Trophoblast cell (in vitro differentiated cells and primary cell): ENCODE measurements at regions not wholly inside any gene's neighbourhood (a gene's known extent, or its start where the extent isn't known, plus 50 kb on each side); places are given as distances from the start of the nearest gene placed in this dataset.

Experiments
- DNase-seq, 2 donors: peaks; one replicate each; pipeline ENCODE4 v3.0.0-alpha.2; 2016
- H2AFZ ChIP-seq: 2 replicates; pipeline ENCODE4 v1.6.1; 2013; ENCODE audit warnings: low read length, moderate library complexity, mild to moderate bottlenecking; ENCODE audit not compliant: insufficient read depth, poor library complexity
- H2AK5ac ChIP-seq: 2 replicates; pipeline ENCODE4 v1.6.1; 2013; ENCODE audit warnings: mild to moderate bottlenecking, low read length
- H2BK120ac ChIP-seq: 2 replicates; pipeline ENCODE4 v1.6.1; 2013; ENCODE audit warnings: low read length, mild to moderate bottlenecking, moderate library complexity; ENCODE audit not compliant: insufficient read depth, poor library complexity
- H2BK12ac ChIP-seq: 2 replicates; pipeline ENCODE4 v1.6.1; 2013; ENCODE audit warnings: mild to moderate bottlenecking, low read length, moderate library complexity
- H2BK5ac ChIP-seq: 2 replicates; pipeline ENCODE4 v1.6.1; 2013; ENCODE audit warnings: low read length, low read depth, moderate library complexity, mild to moderate bottlenecking; ENCODE audit not compliant: poor library complexity
- H3K14ac ChIP-seq: 2 replicates; pipeline ENCODE4 v1.6.1; 2013; ENCODE audit warnings: mild to moderate bottlenecking, low read length
- H3K18ac ChIP-seq: 2 replicates; pipeline ENCODE4 v1.6.1; 2013; ENCODE audit warnings: mild to moderate bottlenecking, low read length
- H3K23ac ChIP-seq: 2 replicates; pipeline ENCODE4 v1.6.1; 2013; ENCODE audit warnings: low read length
- H3K27ac ChIP-seq: 2 replicates; pipeline ENCODE4 v1.5.1; 2013; ENCODE audit warnings: low read depth, mild to moderate bottlenecking, inconsistent platforms, low read length, moderate library complexity
- H3K27me3 ChIP-seq: 2 replicates; pipeline ENCODE4 v1.6.1; 2013; ENCODE audit warnings: inconsistent platforms, mild to moderate bottlenecking, low read length, moderate library complexity; ENCODE audit not compliant: insufficient read depth
- H3K36me3 ChIP-seq, 2 experiments: 1 replicate in 1 of 2; 2 replicates in 1 of 2; pipeline ENCODE4 v1.6.1; 2013; ENCODE audit warnings: low read length in 2 of 2, mild to moderate bottlenecking in 2 of 2, moderate library complexity in 1 of 2; ENCODE audit not compliant: insufficient read depth in 2 of 2, control insufficient read depth in 1 of 2
- H3K4ac ChIP-seq: 2 replicates; pipeline ENCODE4 v1.6.1; 2013; ENCODE audit warnings: low read depth, mild to moderate bottlenecking, low read length, moderate library complexity
- H3K4me1 ChIP-seq, 2 experiments: 1 replicate in 1 of 2; 2 replicates in 1 of 2; pipeline ENCODE4 v1.6.1; 2013; ENCODE audit warnings: low read length in 2 of 2, mild to moderate bottlenecking in 2 of 2, moderate library complexity in 1 of 2; ENCODE audit not compliant: insufficient read depth in 2 of 2, control insufficient read depth in 1 of 2
- H3K4me2 ChIP-seq: 2 replicates; pipeline ENCODE4 v1.6.1; 2013; ENCODE audit warnings: inconsistent platforms, mild to moderate bottlenecking, low read length, moderate library complexity
- H3K4me3 ChIP-seq: 2 replicates; pipeline ENCODE4 v1.5.1; 2013; ENCODE audit warnings: mild to moderate bottlenecking, low read depth, low read length, inconsistent platforms
- H3K79me1 ChIP-seq: one replicate; pipeline ENCODE4 v1.6.1; 2013; ENCODE audit warnings: low read length
- H3K79me2 ChIP-seq: 2 replicates; pipeline ENCODE4 v1.6.1; 2013; ENCODE audit warnings: low read length, mild to moderate bottlenecking; ENCODE audit not compliant: control insufficient read depth, insufficient read depth, poor library complexity
- H3K9ac ChIP-seq: 2 replicates; pipeline ENCODE4 v1.6.1; 2013; ENCODE audit warnings: mild to moderate bottlenecking, low read length
- H3K9me3 ChIP-seq: 2 replicates; pipeline ENCODE4 v1.6.1; 2013; ENCODE audit warnings: low read depth, mild to moderate bottlenecking, control low read depth, inconsistent platforms, low read length; ENCODE audit not compliant: insufficient read depth
- H4K12ac ChIP-seq: 2 replicates; pipeline ENCODE4 v1.6.1; 2013; ENCODE audit warnings: low read depth, mild to moderate bottlenecking, low read length, moderate library complexity
- H4K8ac ChIP-seq: 2 replicates; pipeline ENCODE4 v1.6.1; 2013; ENCODE audit warnings: low read depth, mild to moderate bottlenecking, low read length, moderate library complexity
- H4K91ac ChIP-seq: one replicate; pipeline ENCODE4 v1.6.1; 2013; ENCODE audit warnings: low read depth, mild to moderate bottlenecking, low read length, moderate library complexity
- WGBS: extraction: QIAGEN DNeasy Blood & Tissue Kit; methylation state at CpG from one replicate; pipeline ENCODE4 v1.1.7; 2013; ENCODE audit warnings: missing lambda C conversion rate; ENCODE audit not compliant: insufficient read length, insufficient coverage; ENCODE audit errors: extremely low coverage; 5-methylcytosine and 5-hydroxymethylcytosine counted together

- H3K79me1 ChIP-seq = no peaks in the 10 kb centered on the region
These were observed 320.0 kb downstream of the FOXL1 start for GRCh38 chr16:86898386-86898785.

GRCh38 chr16:86899151-86899550 is 320.8 kb downstream of the FOXL1 start:
- Histone ChIP-seq H2BK12ac (no peak overlapping the region), H4K8ac (no peak overlapping the region), H3K27me3 (no peaks in the 10 kb centered on the region), H2AK5ac (no peak overlapping the region), H3K79me2 (no peaks in the 10 kb centered on the region), H3K36me3 (no peaks in the 10 kb centered on the region), H2BK5ac (no peak overlapping the region), H3K14ac (no peak overlapping the region), H2AFZ (no peak overlapping the region), H3K27ac (no peak overlapping the region), H2BK120ac (no peak overlapping the region), H3K9ac (no peak overlapping the region), H3K4me1 (peaks cover 4 to 7% of the 10 kb centered on the region in 2 experiments), H3K23ac (no peak overlapping the region), H3K9me3 (peaks cover 4% of the 10 kb centered on the region), H3K4me3 (no peak overlapping the region), H3K18ac (no peak overlapping the region), H3K79me1 (no peaks in the 10 kb centered on the region), H3K4ac (no peak overlapping the region), H4K12ac (no peak overlapping the region), H4K91ac (no peak overlapping the region), H3K4me2 (no peak overlapping the region)
- no CpG with 5 or more reads among the region's 6 CpGs for WGBS
- DNase-seq = no peak

More at GRCh38 chr16:86898386-86898785, 320.0 kb downstream of the FOXL1 start:
- H4K8ac ChIP-seq = no peak overlapping the region
- H3K4ac ChIP-seq = no peak overlapping the region
- H3K4me2 ChIP-seq = no peak overlapping the region
- no peaks in the 10 kb centered on the region for H3K79me2 ChIP-seq
- H3K4me3 ChIP-seq = no peak overlapping the region
- no peak overlapping the region for H2BK5ac ChIP-seq
- H3K14ac ChIP-seq = no peak overlapping the region
- no peaks in the 10 kb centered on the region for H3K36me3 ChIP-seq
- H2BK120ac ChIP-seq = no peak overlapping the region
- no peak overlapping the region for H4K12ac ChIP-seq
- DNase-seq = no peak
- no peak overlapping the region for H3K18ac ChIP-seq
- H2BK12ac ChIP-seq = no peak overlapping the region
- H3K9ac ChIP-seq = no peak overlapping the region
- H2AK5ac ChIP-seq = no peak overlapping the region
- H2AFZ ChIP-seq = no peak overlapping the region
- no peaks in the 10 kb centered on the region for H3K27me3 ChIP-seq
- no peak overlapping the region for H3K27ac ChIP-seq
- H4K91ac ChIP-seq = no peak overlapping the region
- H3K4me1 ChIP-seq = peaks cover 4 to 7% of the 10 kb centered on the region in 2 experiments
- no CpG with 5 or more reads among the region's 5 CpGs for WGBS
- H3K9me3 ChIP-seq = peaks cover 5% of the 10 kb centered on the region
- no peak overlapping the region for H3K23ac ChIP-seq

GRCh38 chr16:86899757-86900156 is 321.4 kb downstream of the FOXL1 start:
- Histone ChIP-seq H4K8ac (no peak overlapping the region), H2BK5ac (no peak overlapping the region), H3K9me3 (peaks cover 5% of the 10 kb centered on the region), H3K4me2 (no peak overlapping the region), H3K4ac (no peak overlapping the region), H3K4me1 (peaks cover 4 to 7% of the 10 kb centered on the region in 2 experiments), H3K27ac (no peak overlapping the region), H4K12ac (no peak overlapping the region), H2BK12ac (no peak overlapping the region), H2AK5ac (no peak overlapping the region), H3K9ac (no peak overlapping the region), H3K18ac (no peak overlapping the region), H3K79me1 (no peaks in the 10 kb centered on the region), H3K23ac (no peak overlapping the region), H3K27me3 (no peaks in the 10 kb centered on the region), H2BK120ac (no peak overlapping the region), H3K4me3 (no peak overlapping the region), H3K36me3 (no peaks in the 10 kb centered on the region), H3K79me2 (no peaks in the 10 kb centered on the region), H3K14ac (no peak overlapping the region), H4K91ac (no peak overlapping the region), H2AFZ (no peak overlapping the region)
- WGBS = no CpG with 5 or more reads among the region's 4 CpGs
- no peak for DNase-seq

GRCh38 chr16:86901483-86901882 is 323.1 kb downstream of the FOXL1 start:
- Histone ChIP-seq H3K9me3 (peaks cover 5% of the 10 kb centered on the region), H2AFZ (no peak overlapping the region), H3K4me2 (no peak overlapping the region), H3K27me3 (no peaks in the 10 kb centered on the region), H4K8ac (no peak overlapping the region), H4K12ac (no peak overlapping the region), H2BK12ac (no peak overlapping the region), H2BK120ac (no peak overlapping the region), H3K4me1 (peaks cover 4 to 7% of the 10 kb centered on the region in 2 experiments), H3K23ac (no peak overlapping the region), H3K4ac (no peak overlapping the region), H2AK5ac (no peak overlapping the region), H4K91ac (no peak overlapping the region), H3K14ac (no peak overlapping the region), H3K36me3 (no peaks in the 10 kb centered on the region), H3K4me3 (no peak overlapping the region), H3K18ac (peak overlapping the region; percentile 23), H3K79me1 (no peaks in the 10 kb centered on the region), H3K27ac (no peak overlapping the region), H3K79me2 (no peaks in the 10 kb centered on the region), H2BK5ac (no peak overlapping the region), H3K9ac (no peak overlapping the region)
- peak in 1 of 2 donors; percentile 12 for DNase-seq
- no CpG with 5 or more reads among the region's 6 CpGs for WGBS
